Mesendoderm (in vitro differentiated cells): ENCODE measurements at regions not wholly inside any gene's neighbourhood (a gene's known extent, or its start where the extent isn't known, plus 50 kb on each side); places are given as distances from the start of the nearest gene placed in this dataset.

Source experiments
- DNase-seq: peaks from one replicate; pipeline ENCODE4 v3.0.0; 2013
- H2AK5ac ChIP-seq: 2 replicates; pipeline ENCODE4 v1.6.1; 2013; ENCODE audit warnings: low read length, inconsistent platforms
- H2BK120ac ChIP-seq: 2 replicates; pipeline ENCODE4 v1.6.1; 2013; ENCODE audit warnings: low read depth, mild to moderate bottlenecking, low read length, moderate library complexity, mixed read lengths
- H2BK15ac ChIP-seq: replicated peaks from 2 replicates; pipeline ENCODE4 v1.6.1; 2013; ENCODE audit warnings: low read depth, mild to moderate bottlenecking, moderate library complexity
- H2BK5ac ChIP-seq: 2 replicates; pipeline ENCODE4 v1.6.1; 2013; ENCODE audit warnings: low read length, inconsistent platforms
- H3K18ac ChIP-seq: 2 replicates; pipeline ENCODE4 v1.6.1; 2013; ENCODE audit warnings: mild to moderate bottlenecking, low read length, mixed read lengths
- H3K23ac ChIP-seq: one replicate; pipeline ENCODE4 v1.6.1; 2013; ENCODE audit warnings: low read length
- H3K27ac ChIP-seq: 2 replicates; pipeline ENCODE4 v1.5.1; 2013; ENCODE audit warnings: low read depth, mild to moderate bottlenecking, inconsistent platforms, low read length, moderate library complexity
- H3K27me3 ChIP-seq: 2 replicates; pipeline ENCODE4 v1.6.1; 2013; ENCODE audit warnings: low read length, control low read depth, mild to moderate bottlenecking, inconsistent platforms; ENCODE audit not compliant: insufficient read depth, poor library complexity
- H3K36me3 ChIP-seq: 2 replicates; pipeline ENCODE4 v1.6.1; 2013; ENCODE audit warnings: low read length, inconsistent platforms; ENCODE audit not compliant: control insufficient read depth, insufficient read depth
- H3K4ac ChIP-seq: one replicate; pipeline ENCODE4 v1.6.1; 2013; ENCODE audit warnings: low read depth, mild to moderate bottlenecking, low read length, moderate library complexity
- H3K4me1 ChIP-seq: 2 replicates; pipeline ENCODE4 v1.6.1; 2013; ENCODE audit warnings: low read depth, low read length, inconsistent platforms; ENCODE audit not compliant: control insufficient read depth
- H3K4me2 ChIP-seq: 2 replicates; pipeline ENCODE4 v1.6.1; 2013; ENCODE audit warnings: low read length
- H3K4me3 ChIP-seq: 2 replicates; pipeline ENCODE4 v1.5.1; 2013; ENCODE audit warnings: mild to moderate bottlenecking, low read length
- H3K56ac ChIP-seq: one replicate; pipeline ENCODE4 v1.6.1; 2013; ENCODE audit warnings: low read length
- H3K79me1 ChIP-seq: 2 replicates; pipeline ENCODE4 v1.6.1; 2013; ENCODE audit warnings: low read length, inconsistent platforms
- H3K79me2 ChIP-seq: 2 replicates; pipeline ENCODE4 v1.6.1; 2013; ENCODE audit warnings: mild to moderate bottlenecking, low read length; ENCODE audit not compliant: control insufficient read depth, insufficient read depth
- H3K9ac ChIP-seq: 2 replicates; pipeline ENCODE4 v1.6.1; 2013; ENCODE audit warnings: low read length, inconsistent platforms
- H4K5ac ChIP-seq: one replicate; pipeline ENCODE4 v1.6.1; 2013; ENCODE audit warnings: low read length
- H4K8ac ChIP-seq: one replicate; pipeline ENCODE4 v1.6.1; 2013; ENCODE audit warnings: low read depth, mild to moderate bottlenecking, control low read depth, low read length, moderate library complexity
- whole genome bisulfite sequencing: extraction: QIAGEN DNeasy Blood & Tissue Kit; methylation state at CpG from one replicate; pipeline ENCODE4 v1.1.7; 2013; ENCODE audit warnings: low lambda C conversion rate, missing lambda C conversion rate; ENCODE audit not compliant: insufficient coverage; ENCODE audit errors: extremely low coverage; 5-methylcytosine and 5-hydroxymethylcytosine counted together

GRCh38 chr10:91700273-91700672 lies 67.4 kb upstream of the PPP1R3C start:
- Histone ChIP-seq H3K36me3 (no peaks in the 10 kb centered on the region), H2BK15ac (no peak overlapping the region), H3K56ac (no peak overlapping the region), H3K4ac (no peak overlapping the region), H2BK120ac (no peak overlapping the region), H3K23ac (no peak overlapping the region), H3K18ac (no peak overlapping the region), H3K4me3 (no peak overlapping the region), H3K9ac (no peak overlapping the region), H4K8ac (no peak overlapping the region), H3K79me1 (no peaks in the 10 kb centered on the region), H3K79me2 (no peaks in the 10 kb centered on the region), H3K4me1 (no peaks in the 10 kb centered on the region), H2BK5ac (no peak overlapping the region), H4K5ac (no peak overlapping the region), H3K27me3 (no peaks in the 10 kb centered on the region), H2AK5ac (no peak overlapping the region), H3K27ac (no peak overlapping the region), H3K4me2 (no peak overlapping the region)
- DNase-seq = no peak
- WGBS = no CpG with 5 or more reads among the region's 5 CpGs

- H2AK5ac ChIP-seq = no peak overlapping the region
- DNase-seq = no peak
- H3K56ac ChIP-seq = no peak overlapping the region
- H2BK5ac ChIP-seq = no peak overlapping the region
- H3K4me1 ChIP-seq = no peaks in the 10 kb centered on the region
- H3K79me1 ChIP-seq = no peaks in the 10 kb centered on the region
- no peaks in the 10 kb centered on the region for H3K36me3 ChIP-seq
- no peak overlapping the region for H3K23ac ChIP-seq
- H3K79me2 ChIP-seq = no peaks in the 10 kb centered on the region
- H3K4me2 ChIP-seq = no peak overlapping the region
- H2BK120ac ChIP-seq = no peak overlapping the region
- H3K27me3 ChIP-seq = no peaks in the 10 kb centered on the region
- WGBS = no CpG with 5 or more reads among the region's 3 CpGs
- H3K18ac ChIP-seq = no peak overlapping the region
- no peak overlapping the region for H2BK15ac ChIP-seq
- H3K9ac ChIP-seq = no peak overlapping the region
- H4K5ac ChIP-seq = no peak overlapping the region
- no peak overlapping the region for H3K4me3 ChIP-seq
- H3K27ac ChIP-seq = no peak overlapping the region
- no peak overlapping the region for H4K8ac ChIP-seq
- no peak overlapping the region for H3K4ac ChIP-seq
These were observed 65.4 kb upstream of the PPP1R3C start for GRCh38 chr10:91698258-91698657.

GRCh38 chr10:91694170-91694794 lies 61.4 kb upstream of the PPP1R3C start:
- Histone ChIP-seq H3K79me1 (no peaks in the 10 kb centered on the region), H3K18ac (no peak overlapping the region), H3K27me3 (no peaks in the 10 kb centered on the region), H3K56ac (no peak overlapping the region), H2BK15ac (no peak overlapping the region), H2BK5ac (no peak overlapping the region), H3K4me1 (no peaks in the 10 kb centered on the region), H4K8ac (no peak overlapping the region), H3K36me3 (no peaks in the 10 kb centered on the region), H3K9ac (no peak overlapping the region), H2AK5ac (no peak overlapping the region), H3K4ac (no peak overlapping the region), H2BK120ac (no peak overlapping the region), H4K5ac (no peak overlapping the region), H3K4me2 (no peak overlapping the region), H3K27ac (no peak overlapping the region), H3K23ac (no peak overlapping the region), H3K79me2 (no peaks in the 10 kb centered on the region), H3K4me3 (no peak overlapping the region)
- DNase-seq = peak; percentile 41
- WGBS = no CpG with 5 or more reads among the region's 3 CpGs

- Histone ChIP-seq H2BK15ac (no peak overlapping the region), H3K4me1 (no peaks in the 10 kb centered on the region), H2BK5ac (no peak overlapping the region), H3K4me3 (no peak overlapping the region), H3K79me2 (no peaks in the 10 kb centered on the region), H4K8ac (no peak overlapping the region), H3K27ac (no peak overlapping the region), H3K56ac (no peak overlapping the region), H3K23ac (no peak overlapping the region), H3K27me3 (no peaks in the 10 kb centered on the region), H3K18ac (no peak overlapping the region), H3K36me3 (no peaks in the 10 kb centered on the region), H4K5ac (no peak overlapping the region), H2AK5ac (no peak overlapping the region), H3K9ac (no peak overlapping the region), H3K4me2 (no peak overlapping the region), H3K4ac (no peak overlapping the region), H2BK120ac (no peak overlapping the region), H3K79me1 (no peaks in the 10 kb centered on the region)
- no peak for DNase-seq
- WGBS = no CpG with 5 or more reads among the region's 6 CpGs
These were observed 59.1 kb upstream of the PPP1R3C start for GRCh38 chr10:91691981-91692380.

GRCh38 chr10:91690996-91691676 lies 58.3 kb upstream of the PPP1R3C start:
- Histone ChIP-seq H3K4ac (no peak overlapping the region), H4K8ac (no peak overlapping the region), H2AK5ac (no peak overlapping the region), H3K4me2 (no peak overlapping the region), H3K56ac (no peak overlapping the region), H3K23ac (no peak overlapping the region), H3K4me1 (no peaks in the 10 kb centered on the region), H3K27ac (no peak overlapping the region), H3K79me2 (no peaks in the 10 kb centered on the region), H2BK15ac (no peak overlapping the region), H3K36me3 (no peaks in the 10 kb centered on the region), H3K79me1 (no peaks in the 10 kb centered on the region), H3K27me3 (no peaks in the 10 kb centered on the region), H3K18ac (no peak overlapping the region), H3K9ac (no peak overlapping the region), H4K5ac (no peak overlapping the region), H2BK5ac (no peak overlapping the region), H2BK120ac (no peak overlapping the region), H3K4me3 (no peak overlapping the region)
- DNase-seq = peak; percentile 37
- no CpG with 5 or more reads among the region's 3 CpGs for WGBS

GRCh38 chr10:91690412-91690811 lies 57.5 kb upstream of the PPP1R3C start:
- H2BK120ac ChIP-seq = no peak overlapping the region
- no peaks in the 10 kb centered on the region for H3K27me3 ChIP-seq
- H3K36me3 ChIP-seq = no peaks in the 10 kb centered on the region
- no peak overlapping the region for H3K56ac ChIP-seq
- no peak overlapping the region for H3K4me3 ChIP-seq
- H2BK15ac ChIP-seq = no peak overlapping the region
- no peak overlapping the region for H3K4ac ChIP-seq
- H3K23ac ChIP-seq = no peak overlapping the region
- no peak overlapping the region for H4K5ac ChIP-seq
- no CpG with 5 or more reads among the region's 3 CpGs for WGBS
- H3K79me1 ChIP-seq = no peaks in the 10 kb centered on the region
- H3K4me2 ChIP-seq = no peak overlapping the region
- no peak overlapping the region for H4K8ac ChIP-seq
- no peak overlapping the region for H2AK5ac ChIP-seq
- H2BK5ac ChIP-seq = no peak overlapping the region
- no peak overlapping the region for H3K27ac ChIP-seq
- no peak for DNase-seq
- H3K18ac ChIP-seq = no peak overlapping the region
- no peaks in the 10 kb centered on the region for H3K4me1 ChIP-seq
- H3K9ac ChIP-seq = no peak overlapping the region
- no peaks in the 10 kb centered on the region for H3K79me2 ChIP-seq
